Neural crest cell (in vitro differentiated cells): ENCODE measurements at regions not wholly inside any gene's neighbourhood (a gene's known extent, or its start where the extent isn't known, plus 50 kb on each side); places are given as distances from the start of the nearest gene placed in this dataset.

ENCODE experiments used
- DNase-seq: peaks from one replicate; pipeline ENCODE4 v3.0.0; 2021; ENCODE audit warnings: low read depth, mixed read lengths, low spot score
- H3K27ac Mint-ChIP-seq: one replicate; pipeline ENCODE4 v1.8.0; 2021; ENCODE audit warnings: mild to moderate bottlenecking, mixed read lengths; ENCODE audit not compliant: unreplicated experiment
- H3K27me3 Mint-ChIP-seq: 2 replicates; pipeline ENCODE4 v1.8.0; 2021; ENCODE audit warnings: low read depth, mild to moderate bottlenecking, mixed read lengths
- H3K36me3 Mint-ChIP-seq: 2 replicates; pipeline ENCODE4 v1.8.0; 2021; ENCODE audit warnings: low read depth, mild to moderate bottlenecking, mixed read lengths
- H3K4me1 Mint-ChIP-seq: 2 replicates; pipeline ENCODE4 v1.8.0; 2021; ENCODE audit warnings: mixed read lengths
- H3K4me3 Mint-ChIP-seq: one replicate; pipeline ENCODE4 v1.8.0; 2021; ENCODE audit warnings: mild to moderate bottlenecking, mixed read lengths
- H3K9me3 Mint-ChIP-seq: 2 replicates; pipeline ENCODE4 v1.8.0; 2021; ENCODE audit warnings: mixed read lengths
- TF ChIP-seq, protein P1 (sequence below): fragments of 200-600 bp; sonication (generic); conservative IDR thresholded peaks from 2 replicates; pipeline ENCODE4 v1.5.0; 2021; ENCODE audit warnings: antibody characterized with exemption, mild to moderate bottlenecking

GRCh38 chr13:86838411-86839120 lies 832.6 kb upstream of the SLITRK5 start:
- Mint-ChIP-seq H3K4me1 (no peaks in the 10 kb centered on the region), H3K4me3 (no peak overlapping the region), H3K36me3 (peaks cover 13% of the 10 kb centered on the region), H3K27me3 (no peaks in the 10 kb centered on the region), H3K9me3 (peaks cover 10% of the 10 kb centered on the region), H3K27ac (no peak overlapping the region)
- DNase-seq: no peak
- TF ChIP-seq, protein P1, sequence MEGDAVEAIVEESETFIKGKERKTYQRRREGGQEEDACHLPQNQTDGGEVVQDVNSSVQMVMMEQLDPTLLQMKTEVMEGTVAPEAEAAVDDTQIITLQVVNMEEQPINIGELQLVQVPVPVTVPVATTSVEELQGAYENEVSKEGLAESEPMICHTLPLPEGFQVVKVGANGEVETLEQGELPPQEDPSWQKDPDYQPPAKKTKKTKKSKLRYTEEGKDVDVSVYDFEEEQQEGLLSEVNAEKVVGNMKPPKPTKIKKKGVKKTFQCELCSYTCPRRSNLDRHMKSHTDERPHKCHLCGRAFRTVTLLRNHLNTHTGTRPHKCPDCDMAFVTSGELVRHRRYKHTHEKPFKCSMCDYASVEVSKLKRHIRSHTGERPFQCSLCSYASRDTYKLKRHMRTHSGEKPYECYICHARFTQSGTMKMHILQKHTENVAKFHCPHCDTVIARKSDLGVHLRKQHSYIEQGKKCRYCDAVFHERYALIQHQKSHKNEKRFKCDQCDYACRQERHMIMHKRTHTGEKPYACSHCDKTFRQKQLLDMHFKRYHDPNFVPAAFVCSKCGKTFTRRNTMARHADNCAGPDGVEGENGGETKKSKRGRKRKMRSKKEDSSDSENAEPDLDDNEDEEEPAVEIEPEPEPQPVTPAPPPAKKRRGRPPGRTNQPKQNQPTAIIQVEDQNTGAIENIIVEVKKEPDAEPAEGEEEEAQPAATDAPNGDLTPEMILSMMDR: no peak

GRCh38 chr13:86839221-86839620 lies 832.0 kb upstream of the SLITRK5 start:
- no peak overlapping the region for H3K27ac Mint-ChIP-seq
- H3K9me3 Mint-ChIP-seq: peaks cover 10% of the 10 kb centered on the region
- H3K36me3 Mint-ChIP-seq: peaks cover 13% of the 10 kb centered on the region
- DNase-seq: no peak
- TF ChIP-seq, protein P1: no peak
- H3K4me1 Mint-ChIP-seq: no peaks in the 10 kb centered on the region
- no peaks in the 10 kb centered on the region for H3K27me3 Mint-ChIP-seq
- H3K4me3 Mint-ChIP-seq: no peak overlapping the region

GRCh38 chr13:86840250-86841191 lies 830.6 kb upstream of the SLITRK5 start:
- Mint-ChIP-seq H3K27ac (no peak overlapping the region), H3K9me3 (peaks cover 5% of the 10 kb centered on the region), H3K36me3 (peaks cover 9% of the 10 kb centered on the region), H3K27me3 (no peaks in the 10 kb centered on the region), H3K4me3 (no peak overlapping the region), H3K4me1 (no peaks in the 10 kb centered on the region)
- DNase-seq: no peak
- TF ChIP-seq, protein P1: no peak

DNA sequence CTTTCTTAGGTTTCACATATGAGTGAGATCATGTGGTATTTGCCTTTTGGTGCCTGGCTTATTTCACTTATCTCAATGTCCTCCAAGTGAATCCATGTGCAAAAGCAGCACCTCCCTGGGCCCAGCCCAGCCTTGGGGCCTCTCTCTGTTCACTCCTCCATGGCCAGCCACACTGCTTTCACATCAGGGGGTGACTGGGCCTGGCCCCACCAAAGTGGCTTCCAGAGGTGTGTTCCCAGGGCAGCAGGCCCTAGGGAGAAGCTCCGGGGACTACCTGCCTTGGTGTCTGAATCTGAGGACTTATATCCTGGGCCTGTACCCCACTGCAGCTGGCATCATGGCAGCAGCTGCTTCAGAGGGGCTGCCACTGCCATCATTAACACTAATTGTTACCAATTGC lies 829.9 kb upstream of the SLITRK5 start:
- Mint-ChIP-seq H3K27ac (no peak overlapping the region), H3K4me1 (no peaks in the 10 kb centered on the region), H3K27me3 (no peaks in the 10 kb centered on the region), H3K4me3 (no peak overlapping the region), H3K9me3 (peaks cover 4% of the 10 kb centered on the region), H3K36me3 (peaks cover 5% of the 10 kb centered on the region)
- no peak for DNase-seq
- TF ChIP-seq, protein P1: no peak

DNA sequence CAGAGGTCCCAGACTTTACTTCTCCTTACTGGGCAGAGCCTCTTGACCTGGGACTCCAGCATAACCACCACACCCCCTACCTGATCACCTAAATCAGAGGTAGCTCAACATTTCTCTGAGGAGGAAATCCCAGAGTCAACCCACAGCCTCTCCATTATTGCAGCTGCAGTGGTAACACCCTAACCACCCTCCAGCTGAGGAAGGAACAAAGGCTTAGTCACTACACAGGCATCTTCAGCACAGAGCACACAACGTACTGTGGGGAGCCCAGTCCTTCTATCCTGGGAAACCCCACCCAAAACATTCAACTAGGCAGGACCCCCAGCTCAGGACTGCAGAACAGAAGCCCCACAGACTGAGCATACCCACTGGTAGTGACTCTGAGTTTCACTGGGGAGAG lies 824.7 kb upstream of the SLITRK5 start:
- Mint-ChIP-seq H3K36me3 (peaks cover 8% of the 10 kb centered on the region), H3K27me3 (no peaks in the 10 kb centered on the region), H3K4me1 (no peaks in the 10 kb centered on the region), H3K9me3 (peaks cover 5% of the 10 kb centered on the region), H3K27ac (no peak overlapping the region), H3K4me3 (no peak overlapping the region)
- no peak for DNase-seq
- TF ChIP-seq, protein P1: no peak
